Omental fat pad (tissue), 3 donors: ENCODE measurements at regions not wholly inside any gene's neighbourhood (a gene's known extent, or its start where the extent isn't known, plus 50 kb on each side); places are given as distances from the start of the nearest gene placed in this dataset.

Experiments
- ATAC-seq: fragments of 150-250 bp; one replicate; pipeline ENCODE4 v1.9.1; 2016; ENCODE audit warnings: mild to moderate bottlenecking, moderate library complexity; ENCODE audit not compliant: low FRiP score
- DNase-seq: peaks from one replicate; pipeline ENCODE4 v3.0.0-alpha.2; 2019; ENCODE audit warnings: low spot score
- CTCF ChIP-seq, 3 donors: fragments of 450-650 bp; IDR thresholded peaks; one replicate each; pipeline ENCODE4 v1.5.1; 2016 to 2017; ENCODE audit warnings: antibody characterized with exemption in 3 of 3, mild to moderate bottlenecking in 3 of 3, moderate library complexity in 2 of 3

GRCh38 chr4:85142451-85142850, 176.0 kb upstream of the WDFY3 start:
- DNase-seq, result no peak
- no peak for ATAC-seq
- TF ChIP-seq CTCF (IDR thresholded peaks at IDR 0.05), result no peak

- no peak for ATAC-seq
These were observed 181.1 kb upstream of the WDFY3 start for GRCh38 chr4:85147481-85148076.

GRCh38 chr4:85149676-85150075, 183.2 kb upstream of the WDFY3 start:
- ATAC-seq, result no peak
- TF ChIP-seq CTCF (IDR thresholded peaks at IDR 0.05), result no peak
- no peak for DNase-seq

More at GRCh38 chr4:85147481-85148076, 181.1 kb upstream of the WDFY3 start:
- peak in 1 of 3 donors; percentile 24 for TF ChIP-seq CTCF (IDR thresholded peaks at IDR 0.05)
- DNase-seq, result no peak

- DNase-seq (no peak), ATAC-seq (no peak)
- no peak for TF ChIP-seq CTCF (IDR thresholded peaks at IDR 0.05)
These were observed 184.9 kb upstream of the WDFY3 start for GRCh38 chr4:85151371-85151770.

- DNase-seq (no peak), ATAC-seq (no peak)
- no peak for TF ChIP-seq CTCF (IDR thresholded peaks at IDR 0.05)
These were observed 185.3 kb upstream of the WDFY3 start for GRCh38 chr4:85151786-85152185.

- ATAC-seq, result no peak
- TF ChIP-seq CTCF (IDR thresholded peaks at IDR 0.05), result no peak
These were observed 186.0 kb upstream of the WDFY3 start for GRCh38 chr4:85152480-85152879.

GRCh38 chr4:85153221-85153620, 186.7 kb upstream of the WDFY3 start:
- no peak for DNase-seq
- no peak for TF ChIP-seq CTCF (IDR thresholded peaks at IDR 0.05)
- no peak for ATAC-seq

More at GRCh38 chr4:85152480-85152879, 186.0 kb upstream of the WDFY3 start:
- DNase-seq, result no peak
